ENCODE measurements at regions not wholly inside any gene's neighbourhood (a gene's known extent, or its start where the extent isn't known, plus 50 kb on each side); places are given as distances from the start of the nearest gene placed in this dataset.

GRCh38 chr3:34254285-34254684 is 455.9 kb downstream of the PDCD6IP start:
- no peaks in the 10 kb centered on the region for H3K79me2 ChIP-seq (ENCODE audit: control insufficient read depth, insufficient read depth, low read length)
- no peaks in the 10 kb centered on the region for H3K27me3 Mint-ChIP-seq
- H3K36me3 ChIP-seq (replicated peaks in 1 of 2; ENCODE audit: control extremely low read depth in 1 of 2, control insufficient read depth in 1 of 2, extremely low read depth in 1 of 2, insufficient read depth in 2 of 2, low read length in 1 of 2), result no peaks in the 10 kb centered on the region
- no peaks in the 10 kb centered on the region for H3K4me1 ChIP-seq (ENCODE audit: control insufficient read depth in 2 of 2, insufficient read depth in 2 of 2, low read length in 2 of 2)
- H3K4me2 ChIP-seq (replicated peaks; ENCODE audit: low read depth, low read length, poor library complexity, severe bottlenecking), result no peak overlapping the region
- DNase-seq (no peak), ATAC-seq (ENCODE audit: low read depth) (no peak)
- no peaks in the 10 kb centered on the region for H3K9me3 Mint-ChIP-seq (ENCODE audit: insufficient read depth)
- TF ChIP-seq EZH2 (IDR thresholded peaks at IDR 0.05; ENCODE audit: borderline replicate concordance, insufficient read depth, low read depth, low read length, poor library complexity, severe bottlenecking) (no peak), CTCF (IDR thresholded peaks at IDR 0.05) (no peak)
- 94% methylated on average over 2 of the region's 2 CpGs for whole genome bisulfite sequencing (ENCODE audit: insufficient coverage)
- H3K4me3 Mint-ChIP-seq, result no peak overlapping the region
- CTCF ChIA-PET, result interaction anchor here (0.6 kb wide), 1 partner anchor 21 kb away, joined by 3 read pairs; no protein-coding TSS in a partner anchor
- no peak overlapping the region for H3K9ac ChIP-seq (ENCODE audit: low read length)
- no peak overlapping the region for H3K27ac ChIP-seq (ENCODE audit: low read length in 2 of 2)
- H3K27ac Mint-ChIP-seq, result no peak overlapping the region
- intact Hi-C loops (cut with micrococcal nuclease), result no loop called here
- H2AFZ ChIP-seq (ENCODE audit: insufficient read depth, low read depth, low read length, poor library complexity, severe bottlenecking), result no peak overlapping the region
- H3K4me3 ChIP-seq (ENCODE audit: control extremely low read depth in 1 of 5, extremely low read depth in 1 of 5, insufficient read depth in 1 of 5, low read depth in 2 of 5, low read length in 4 of 5), result no peak overlapping the region
- H4K20me1 ChIP-seq (ENCODE audit: control insufficient read depth, insufficient read depth, low read length, poor library complexity, severe bottlenecking), result no peaks in the 10 kb centered on the region
- H3K9me3 ChIP-seq (ENCODE audit: control extremely low read depth in 1 of 3, control insufficient read depth in 2 of 3, insufficient read depth in 1 of 3, low read length in 2 of 3), result no peaks in the 10 kb centered on the region
- H3K4me1 Mint-ChIP-seq, result peaks cover 2% of the 10 kb centered on the region
- H3K27me3 ChIP-seq (replicated peaks in 1 of 4; ENCODE audit: control extremely low read depth in 1 of 4, control insufficient read depth in 3 of 4, insufficient read depth in 4 of 4, low read length in 3 of 4), result no peaks in the 10 kb centered on the region
- POLR2A ChIA-PET, result no interaction called here

DNA sequence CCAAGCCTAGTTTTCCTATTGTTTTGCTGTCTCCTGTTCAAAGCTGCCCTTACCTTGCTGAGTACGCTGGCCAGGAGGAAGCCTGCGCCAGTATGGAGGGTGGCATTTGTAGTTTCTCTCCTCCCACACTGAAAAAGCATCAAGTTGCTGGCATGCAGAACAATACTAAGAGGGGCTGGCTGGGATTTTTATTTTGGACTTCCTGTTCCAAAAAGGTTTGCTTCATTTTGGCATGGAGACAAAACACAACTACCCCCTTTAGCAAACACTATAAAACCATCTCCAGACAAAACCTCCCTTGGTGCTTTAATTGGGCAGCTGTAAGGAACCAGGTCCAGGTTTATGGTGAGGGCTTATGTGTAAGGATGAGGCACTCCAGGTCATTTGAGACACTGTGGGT is 457.6 kb downstream of the PDCD6IP start:
- Histone ChIP-seq H3K9ac (ENCODE audit: low read length) (no peak overlapping the region), H3K4me3 (ENCODE audit: control extremely low read depth in 1 of 5, extremely low read depth in 1 of 5, insufficient read depth in 1 of 5, low read depth in 2 of 5, low read length in 4 of 5) (no peak overlapping the region), H4K20me1 (ENCODE audit: control insufficient read depth, insufficient read depth, low read length, poor library complexity, severe bottlenecking) (no peaks in the 10 kb centered on the region), H3K4me2 (replicated peaks; ENCODE audit: low read depth, low read length, poor library complexity, severe bottlenecking) (no peak overlapping the region), H2AFZ (ENCODE audit: insufficient read depth, low read depth, low read length, poor library complexity, severe bottlenecking) (no peak overlapping the region), H3K36me3 (replicated peaks in 1 of 2; ENCODE audit: control extremely low read depth in 1 of 2, control insufficient read depth in 1 of 2, extremely low read depth in 1 of 2, insufficient read depth in 2 of 2, low read length in 1 of 2) (no peaks in the 10 kb centered on the region), H3K27me3 (replicated peaks in 1 of 4; ENCODE audit: control extremely low read depth in 1 of 4, control insufficient read depth in 3 of 4, insufficient read depth in 4 of 4, low read length in 3 of 4) (no peaks in the 10 kb centered on the region), H3K27ac (ENCODE audit: low read length in 2 of 2) (no peak overlapping the region), H3K79me2 (ENCODE audit: control insufficient read depth, insufficient read depth, low read length) (no peaks in the 10 kb centered on the region), H3K9me3 (ENCODE audit: control extremely low read depth in 1 of 3, control insufficient read depth in 2 of 3, insufficient read depth in 1 of 3, low read length in 2 of 3) (no peaks in the 10 kb centered on the region), H3K4me1 (ENCODE audit: control insufficient read depth in 2 of 2, insufficient read depth in 2 of 2, low read length in 2 of 2) (no peaks in the 10 kb centered on the region)
- Mint-ChIP-seq H3K27me3 (no peaks in the 10 kb centered on the region), H3K4me1 (peaks cover 2% of the 10 kb centered on the region), H3K4me3 (no peak overlapping the region), H3K27ac (no peak overlapping the region), H3K9me3 (ENCODE audit: insufficient read depth) (no peaks in the 10 kb centered on the region)
- CTCF ChIA-PET, result interaction anchor here (0.7 to 1.0 kb wide), 3 partner anchors 9 to 301 kb away, joined by 3 read pairs; no protein-coding TSS in a partner anchor
- TF ChIP-seq EZH2 (IDR thresholded peaks at IDR 0.05; ENCODE audit: borderline replicate concordance, insufficient read depth, low read depth, low read length, poor library complexity, severe bottlenecking) (no peak), CTCF (IDR thresholded peaks at IDR 0.05) (no peak)
- POLR2A ChIA-PET, result no interaction called here
- DNase-seq (no peak), ATAC-seq (ENCODE audit: low read depth) (no peak)
- WGBS (ENCODE audit: insufficient coverage), result no CpG with 5 or more reads among the region's 2 CpGs
- intact Hi-C loops (cut with micrococcal nuclease), result no loop called here
